ENCODE measurements at regions not wholly inside any gene's neighbourhood (a gene's known extent, or its start where the extent isn't known, plus 50 kb on each side); places are given as distances from the start of the nearest gene placed in this dataset.

- Histone ChIP-seq H3K9me2 (replicated peaks; ENCODE audit: insufficient read depth, low read length) (no peaks in the 10 kb centered on the region), H3K27me3 (ENCODE audit: low read length) (no peaks in the 10 kb centered on the region), H2AFZ (ENCODE audit: low read depth, low read length, severe bottlenecking) (no peak overlapping the region), H3K4me3 (ENCODE audit: insufficient read depth, low read length, poor library complexity, severe bottlenecking) (no peak overlapping the region), H3K36me3 (ENCODE audit: low read length) (no peaks in the 10 kb centered on the region), H3K9ac (ENCODE audit: low read length) (no peak overlapping the region), H3K27ac (ENCODE audit: low read depth, low read length) (no peak overlapping the region), H3K9me3 (ENCODE audit: insufficient read depth, low read length) (no peaks in the 10 kb centered on the region), H4K20me1 (ENCODE audit: low read depth, low read length) (no peaks in the 10 kb centered on the region), H3F3A (ENCODE audit: insufficient read depth) (no peaks in the 10 kb centered on the region), H3K4me2 (ENCODE audit: low read depth, low read length, poor library complexity, severe bottlenecking) (no peak overlapping the region), H3K79me2 (ENCODE audit: insufficient read depth, low read length) (no peaks in the 10 kb centered on the region)
- TF ChIP-seq CTCF (IDR thresholded peaks at IDR 0.05; ENCODE audit: insufficient read depth, low read length, poor library complexity, severe bottlenecking), result no peak
- no peak for TF ChIP-seq EZH2phosphoT487 (conservative IDR thresholded peaks at IDR 0.05; ENCODE audit: low read length)
Measured at GRCh38 chr9:102862478-102862877, 132.7 kb upstream of the CYLC2 start.

DNA sequence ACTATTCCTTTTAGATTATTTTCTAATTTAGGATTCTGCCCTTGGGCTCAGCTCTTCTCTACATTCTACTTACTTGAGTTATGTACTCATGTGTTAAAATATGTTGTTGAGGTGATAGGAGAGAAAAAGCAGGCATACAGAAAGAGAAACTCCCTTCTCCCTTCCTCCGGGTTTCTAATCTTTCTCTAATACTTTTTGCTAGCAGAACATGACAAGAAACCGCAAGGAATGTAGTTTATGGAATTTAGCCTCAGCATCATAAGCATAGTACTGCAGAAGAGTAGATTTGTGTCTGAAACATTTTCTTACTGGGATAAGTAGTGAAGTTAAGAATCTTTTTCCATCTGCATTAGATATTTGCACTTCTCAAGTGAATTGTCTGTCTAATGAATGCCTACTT, 139.5 kb upstream of the CYLC2 start:
- H3K36me3 ChIP-seq (ENCODE audit: low read length), result no peaks in the 10 kb centered on the region
- H3K4me2 ChIP-seq (ENCODE audit: low read depth, low read length, poor library complexity, severe bottlenecking), result no peak overlapping the region
- H3F3A ChIP-seq (ENCODE audit: insufficient read depth), result no peaks in the 10 kb centered on the region
- no peaks in the 10 kb centered on the region for H3K27me3 ChIP-seq (ENCODE audit: low read length)
- no peaks in the 10 kb centered on the region for H3K9me3 ChIP-seq (ENCODE audit: insufficient read depth, low read length)
- H3K4me3 ChIP-seq (ENCODE audit: insufficient read depth, low read length, poor library complexity, severe bottlenecking), result no peak overlapping the region
- no peaks in the 10 kb centered on the region for H4K20me1 ChIP-seq (ENCODE audit: low read depth, low read length)
- H3K27ac ChIP-seq (ENCODE audit: low read depth, low read length), result no peak overlapping the region
- no peaks in the 10 kb centered on the region for H3K79me2 ChIP-seq (ENCODE audit: insufficient read depth, low read length)
- no peak for TF ChIP-seq EZH2phosphoT487 (conservative IDR thresholded peaks at IDR 0.05; ENCODE audit: low read length)
- no peak for TF ChIP-seq CTCF (IDR thresholded peaks at IDR 0.05; ENCODE audit: insufficient read depth, low read length, poor library complexity, severe bottlenecking)
- no peaks in the 10 kb centered on the region for H3K9me2 ChIP-seq (replicated peaks; ENCODE audit: insufficient read depth, low read length)
- no peak overlapping the region for H2AFZ ChIP-seq (ENCODE audit: low read depth, low read length, severe bottlenecking)
- no peak overlapping the region for H3K9ac ChIP-seq (ENCODE audit: low read length)

DNA sequence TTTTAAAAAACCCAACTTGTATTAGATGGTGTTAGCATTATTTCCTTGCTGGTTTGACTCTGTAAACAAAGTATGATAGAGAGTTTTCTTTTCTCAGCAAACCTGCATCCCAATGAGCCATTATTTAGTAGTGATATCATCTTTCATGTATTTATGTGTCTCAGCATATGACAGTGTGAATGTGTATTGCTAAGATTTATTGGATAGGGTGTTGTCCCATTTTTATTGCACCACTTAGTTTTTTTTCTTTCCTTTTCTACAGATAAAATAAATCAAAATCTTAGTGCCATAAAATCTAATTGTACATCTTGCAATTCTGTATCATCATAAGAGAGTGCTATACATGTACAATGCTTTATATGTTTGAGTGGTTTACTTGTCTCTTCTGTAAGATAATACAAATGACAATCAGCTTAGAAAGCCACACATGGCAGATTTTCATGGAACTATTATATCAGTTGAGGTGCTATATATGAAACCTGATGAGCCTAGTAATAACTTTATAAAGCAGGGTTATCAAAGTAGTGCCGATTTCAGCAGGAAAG, 149.2 kb upstream of the CYLC2 start:
- Histone ChIP-seq H2AFZ (ENCODE audit: low read depth, low read length, severe bottlenecking) (no peak overlapping the region), H3K36me3 (ENCODE audit: low read length) (no peaks in the 10 kb centered on the region), H3K27ac (ENCODE audit: low read depth, low read length) (no peak overlapping the region), H3K27me3 (ENCODE audit: low read length) (no peaks in the 10 kb centered on the region), H3K4me2 (ENCODE audit: low read depth, low read length, poor library complexity, severe bottlenecking) (no peak overlapping the region), H3K4me3 (ENCODE audit: insufficient read depth, low read length, poor library complexity, severe bottlenecking) (no peak overlapping the region), H4K20me1 (ENCODE audit: low read depth, low read length) (no peaks in the 10 kb centered on the region), H3F3A (ENCODE audit: insufficient read depth) (no peaks in the 10 kb centered on the region), H3K9me3 (ENCODE audit: insufficient read depth, low read length) (no peaks in the 10 kb centered on the region), H3K9ac (ENCODE audit: low read length) (no peak overlapping the region), H3K79me2 (ENCODE audit: insufficient read depth, low read length) (no peaks in the 10 kb centered on the region), H3K9me2 (replicated peaks; ENCODE audit: insufficient read depth, low read length) (no peaks in the 10 kb centered on the region)
- TF ChIP-seq CTCF (IDR thresholded peaks at IDR 0.05; ENCODE audit: insufficient read depth, low read length, poor library complexity, severe bottlenecking), result no peak
- no peak for TF ChIP-seq EZH2phosphoT487 (conservative IDR thresholded peaks at IDR 0.05; ENCODE audit: low read length)
